ENCODE measurements at regions not wholly inside any gene's neighbourhood (a gene's known extent, or its start where the extent isn't known, plus 50 kb on each side); places are given as distances from the start of the nearest gene placed in this dataset.

GRCh38 chr1:106659490-106660244 is 396.8 kb upstream of the PRMT6 start:
- no peak for DNase-seq (ENCODE audit: low spot score)
- TF ChIP-seq CTCF (IDR thresholded peaks at IDR 0.05; ENCODE audit: borderline replicate concordance, control extremely low read depth, extremely low read depth, insufficient read depth, missing control alignments) = no peak
- in situ Hi-C loops (cut with MboI; ENCODE audit: low sequenced_read_pairs, unreplicated experiment) = no loop called here

DNA sequence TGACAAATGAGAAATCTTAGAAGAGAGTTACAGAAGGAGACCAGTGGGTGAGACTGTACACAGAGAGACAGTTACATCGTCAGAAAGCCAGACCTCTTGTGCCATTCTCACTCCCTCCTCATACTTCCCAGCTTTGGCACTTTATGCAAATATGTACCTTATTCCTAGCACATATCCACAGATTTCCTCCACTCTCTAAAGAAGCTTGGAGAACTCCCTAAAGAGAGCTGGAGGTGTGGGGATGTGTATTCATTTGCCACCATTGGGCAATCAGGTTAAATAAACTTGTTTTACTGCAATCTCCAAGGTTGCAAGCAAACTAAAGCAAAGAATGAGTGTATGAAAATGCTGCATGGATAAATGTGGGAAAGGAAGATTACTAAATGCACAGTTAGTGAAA is 380.9 kb upstream of the PRMT6 start:
- TF ChIP-seq CTCF (IDR thresholded peaks at IDR 0.05; ENCODE audit: borderline replicate concordance, control extremely low read depth, extremely low read depth, insufficient read depth, missing control alignments) = no peak
- DNase-seq (ENCODE audit: low spot score) = no peak
- in situ Hi-C loops (cut with MboI; ENCODE audit: low sequenced_read_pairs, unreplicated experiment) = no loop called here

DNA sequence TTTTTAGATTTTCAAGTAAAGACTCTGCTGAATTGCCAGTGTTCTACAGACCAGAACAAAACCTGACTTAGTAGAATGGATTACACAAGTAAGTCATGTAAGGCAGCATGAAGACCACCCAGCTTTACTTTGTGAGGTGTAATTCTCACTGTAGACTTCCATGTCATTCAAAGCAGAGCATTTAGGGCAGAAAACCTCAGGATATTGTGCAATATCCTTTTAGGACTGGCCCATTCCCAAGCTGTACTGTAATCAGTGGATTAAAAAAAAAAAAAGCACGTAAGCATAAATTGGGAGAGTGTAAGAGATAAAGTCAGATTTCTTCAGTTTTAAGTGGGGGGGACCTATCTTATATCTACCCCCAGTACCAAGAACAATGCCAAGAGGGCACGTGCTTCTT is 380.5 kb upstream of the PRMT6 start:
- DNase-seq (ENCODE audit: low spot score) = no peak
- in situ Hi-C loops (cut with MboI; ENCODE audit: low sequenced_read_pairs, unreplicated experiment) = no loop called here
- no peak for TF ChIP-seq CTCF (IDR thresholded peaks at IDR 0.05; ENCODE audit: borderline replicate concordance, control extremely low read depth, extremely low read depth, insufficient read depth, missing control alignments)

- no peak for DNase-seq (ENCODE audit: low spot score)
- in situ Hi-C loops (cut with MboI; ENCODE audit: low sequenced_read_pairs, unreplicated experiment) = no loop called here
- TF ChIP-seq CTCF (IDR thresholded peaks at IDR 0.05; ENCODE audit: borderline replicate concordance, control extremely low read depth, extremely low read depth, insufficient read depth, missing control alignments) = no peak
Observed at GRCh38 chr1:106677181-106677580, 379.3 kb upstream of the PRMT6 start.

DNA sequence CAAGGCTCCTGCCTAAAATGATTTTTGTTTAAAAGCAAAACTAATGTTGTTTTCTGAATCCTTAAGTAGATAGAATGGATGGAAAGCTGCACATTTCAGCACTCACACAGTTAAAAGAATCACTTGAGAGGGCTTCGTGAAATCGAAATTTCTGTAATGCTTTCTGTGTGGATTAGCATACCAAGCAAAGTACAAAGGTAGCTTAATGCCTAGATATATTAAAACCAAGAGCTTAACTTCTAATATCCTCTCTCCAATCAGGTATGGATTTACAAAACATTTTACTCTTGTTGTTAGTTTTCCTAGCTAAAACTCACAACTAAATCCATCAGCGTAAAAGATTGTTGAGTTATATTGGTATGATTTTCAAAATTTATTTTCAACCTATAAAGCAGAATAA is 378.8 kb upstream of the PRMT6 start:
- no peak for TF ChIP-seq CTCF (IDR thresholded peaks at IDR 0.05; ENCODE audit: borderline replicate concordance, control extremely low read depth, extremely low read depth, insufficient read depth, missing control alignments)
- DNase-seq (ENCODE audit: low spot score) = no peak
- in situ Hi-C loops (cut with MboI; ENCODE audit: low sequenced_read_pairs, unreplicated experiment) = no loop called here

- no peak for TF ChIP-seq CTCF (IDR thresholded peaks at IDR 0.05; ENCODE audit: borderline replicate concordance, control extremely low read depth, extremely low read depth, insufficient read depth, missing control alignments)
- in situ Hi-C loops (cut with MboI; ENCODE audit: low sequenced_read_pairs, unreplicated experiment) = no loop called here
- DNase-seq (ENCODE audit: low spot score) = no peak
Observed at GRCh38 chr1:106678279-106679050, 378.0 kb upstream of the PRMT6 start.

Measured in GM13976 (cell line).